ENCODE measurements at regions not wholly inside any gene's neighbourhood (a gene's known extent, or its start where the extent isn't known, plus 50 kb on each side); places are given as distances from the start of the nearest gene placed in this dataset.

- H3K27me3 ChIP-seq (ENCODE audit: insufficient read depth, low read length) = no peaks in the 10 kb centered on the region
- no peaks in the 10 kb centered on the region for H3K79me2 ChIP-seq (ENCODE audit: insufficient read depth, low read length)
- no peak overlapping the region for H2AK5ac ChIP-seq (ENCODE audit: insufficient read length, low read length)
- H3K18ac ChIP-seq (ENCODE audit: insufficient read length, low read depth, low read length) = no peak overlapping the region
- H3K56ac ChIP-seq (ENCODE audit: insufficient read length, low read depth, low read length) = no peak overlapping the region
- no peak overlapping the region for H3K4me3 Mint-ChIP-seq
- no peak overlapping the region for H2BK120ac ChIP-seq (ENCODE audit: low read depth, low read length, poor library complexity, severe bottlenecking)
- no peak for DNase-seq
- H3T11ph ChIP-seq (ENCODE audit: low read length) = no peak overlapping the region
- no peak for TF ChIP-seq CTCF (conservative IDR thresholded peaks at IDR 0.05)
- H3K23me2 ChIP-seq (ENCODE audit: insufficient read length, low read depth, low read length, poor library complexity, severe bottlenecking) = no peaks in the 10 kb centered on the region
- H3K9me3 Mint-ChIP-seq = peaks cover 0 to 2% of the 10 kb centered on the region in 2 experiments; a peak in 2 of 5 replicates
- no CpG with 5 or more reads among the region's 2 CpGs for WGBS (ENCODE audit: extremely low coverage, insufficient read length, low lambda C conversion rate)
- no peaks in the 10 kb centered on the region; a peak in 1 of 7 replicates for H3K36me3 Mint-ChIP-seq (ENCODE audit: insufficient read depth in 1 of 3, low read depth in 3 of 3)
- no peaks in the 10 kb centered on the region for H3K27me3 Mint-ChIP-seq (ENCODE audit: low read depth)
- no peaks in the 10 kb centered on the region for H3K9me3 ChIP-seq (ENCODE audit: control insufficient read depth, low read depth, low read length)
- no peaks in the 10 kb centered on the region for H4K20me1 ChIP-seq (ENCODE audit: control insufficient read depth, insufficient read depth, insufficient read length)
- H3K4ac ChIP-seq (ENCODE audit: low read depth, low read length) = no peak overlapping the region
- no peak overlapping the region for H2AFZ ChIP-seq (ENCODE audit: low read length)
- no peak overlapping the region for H3K9ac ChIP-seq (ENCODE audit: extremely low read depth, insufficient read length, low read length)
- H2BK15ac ChIP-seq (ENCODE audit: low read depth, low read length) = no peak overlapping the region
- H2BK12ac ChIP-seq (ENCODE audit: insufficient read length, low read depth, low read length) = no peak overlapping the region
- H2BK20ac ChIP-seq (ENCODE audit: low read depth, low read length, poor library complexity, severe bottlenecking) = no peak overlapping the region
- H3K4me1 Mint-ChIP-seq = no peaks in the 10 kb centered on the region
- H3K27ac Mint-ChIP-seq = no peak overlapping the region
- H4K8ac ChIP-seq (replicated peaks; ENCODE audit: insufficient read length, low read depth, low read length) = no peak overlapping the region
- no peak overlapping the region for H3K27ac ChIP-seq (ENCODE audit: insufficient read length, low read depth, low read length)
- no peak overlapping the region for H3K14ac ChIP-seq (ENCODE audit: insufficient read depth, low read length)
- no peaks in the 10 kb centered on the region for H3K79me1 ChIP-seq (ENCODE audit: insufficient read depth, low read depth, low read length, poor library complexity, severe bottlenecking)
- no peak overlapping the region for H2BK5ac ChIP-seq (ENCODE audit: insufficient read length, low read length)
- no peaks in the 10 kb centered on the region for H3K4me1 ChIP-seq (ENCODE audit: insufficient read depth, low read length)
- no peak overlapping the region for H4K91ac ChIP-seq (ENCODE audit: insufficient read length, low read depth, low read length)
- no peak overlapping the region for H4K5ac ChIP-seq (ENCODE audit: insufficient read length, low read depth, low read length)
- H3K4me2 ChIP-seq (ENCODE audit: insufficient read depth, insufficient read length, low read length) = no peak overlapping the region
- H3K23ac ChIP-seq (ENCODE audit: insufficient read length, low read depth, low read length) = no peak overlapping the region
Observed at GRCh38 chr3:104951426-104951825, 415.3 kb upstream of the ALCAM start.
